ENCODE measurements at regions not wholly inside any gene's neighbourhood (a gene's known extent, or its start where the extent isn't known, plus 50 kb on each side); places are given as distances from the start of the nearest gene placed in this dataset.

DNA sequence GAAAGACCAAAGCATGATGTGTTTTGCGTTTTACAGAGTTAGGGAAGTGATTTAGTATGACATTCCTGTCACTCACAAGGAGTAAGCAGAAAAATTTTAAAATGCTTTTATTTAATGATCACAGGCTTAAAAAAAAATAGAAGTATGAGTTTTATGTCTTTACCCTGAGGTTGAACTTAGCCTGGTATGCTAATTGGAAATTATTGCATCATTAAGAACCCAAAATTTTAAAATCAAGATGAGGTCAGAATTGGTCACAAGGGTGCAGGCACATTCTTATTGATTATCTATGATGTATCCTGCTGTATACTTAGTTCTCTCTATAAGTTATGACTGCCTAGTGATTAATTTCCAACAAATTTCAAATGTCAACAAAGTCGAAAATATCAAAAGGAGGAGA is 585.6 kb upstream of the ALCAM start:
- Histone ChIP-seq H3K4me3 (replicated peaks; ENCODE audit: insufficient read depth, low read length) (no peak overlapping the region), H3K27ac (replicated peaks) (no peak overlapping the region), H3K27me3 (ENCODE audit: insufficient read depth, poor library complexity, severe bottlenecking) (no peaks in the 10 kb centered on the region)
- DNase-seq (ENCODE audit: low read depth in 1 of 2, low spot score in 1 of 2) = no peak
- no peak for TF ChIP-seq POLR2AphosphoS5 (IDR thresholded peaks at IDR 0.05; ENCODE audit: low read depth)
- no peak for TF ChIP-seq SPI1 (IDR thresholded peaks at IDR 0.05; ENCODE audit: borderline replicate concordance, low read depth)
- TF ChIP-seq, protein P1, sequence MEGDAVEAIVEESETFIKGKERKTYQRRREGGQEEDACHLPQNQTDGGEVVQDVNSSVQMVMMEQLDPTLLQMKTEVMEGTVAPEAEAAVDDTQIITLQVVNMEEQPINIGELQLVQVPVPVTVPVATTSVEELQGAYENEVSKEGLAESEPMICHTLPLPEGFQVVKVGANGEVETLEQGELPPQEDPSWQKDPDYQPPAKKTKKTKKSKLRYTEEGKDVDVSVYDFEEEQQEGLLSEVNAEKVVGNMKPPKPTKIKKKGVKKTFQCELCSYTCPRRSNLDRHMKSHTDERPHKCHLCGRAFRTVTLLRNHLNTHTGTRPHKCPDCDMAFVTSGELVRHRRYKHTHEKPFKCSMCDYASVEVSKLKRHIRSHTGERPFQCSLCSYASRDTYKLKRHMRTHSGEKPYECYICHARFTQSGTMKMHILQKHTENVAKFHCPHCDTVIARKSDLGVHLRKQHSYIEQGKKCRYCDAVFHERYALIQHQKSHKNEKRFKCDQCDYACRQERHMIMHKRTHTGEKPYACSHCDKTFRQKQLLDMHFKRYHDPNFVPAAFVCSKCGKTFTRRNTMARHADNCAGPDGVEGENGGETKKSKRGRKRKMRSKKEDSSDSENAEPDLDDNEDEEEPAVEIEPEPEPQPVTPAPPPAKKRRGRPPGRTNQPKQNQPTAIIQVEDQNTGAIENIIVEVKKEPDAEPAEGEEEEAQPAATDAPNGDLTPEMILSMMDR (IDR thresholded peaks at IDR 0.05; ENCODE audit: insufficient read depth, low read length) = no peak
- TF ChIP-seq, protein P2, sequence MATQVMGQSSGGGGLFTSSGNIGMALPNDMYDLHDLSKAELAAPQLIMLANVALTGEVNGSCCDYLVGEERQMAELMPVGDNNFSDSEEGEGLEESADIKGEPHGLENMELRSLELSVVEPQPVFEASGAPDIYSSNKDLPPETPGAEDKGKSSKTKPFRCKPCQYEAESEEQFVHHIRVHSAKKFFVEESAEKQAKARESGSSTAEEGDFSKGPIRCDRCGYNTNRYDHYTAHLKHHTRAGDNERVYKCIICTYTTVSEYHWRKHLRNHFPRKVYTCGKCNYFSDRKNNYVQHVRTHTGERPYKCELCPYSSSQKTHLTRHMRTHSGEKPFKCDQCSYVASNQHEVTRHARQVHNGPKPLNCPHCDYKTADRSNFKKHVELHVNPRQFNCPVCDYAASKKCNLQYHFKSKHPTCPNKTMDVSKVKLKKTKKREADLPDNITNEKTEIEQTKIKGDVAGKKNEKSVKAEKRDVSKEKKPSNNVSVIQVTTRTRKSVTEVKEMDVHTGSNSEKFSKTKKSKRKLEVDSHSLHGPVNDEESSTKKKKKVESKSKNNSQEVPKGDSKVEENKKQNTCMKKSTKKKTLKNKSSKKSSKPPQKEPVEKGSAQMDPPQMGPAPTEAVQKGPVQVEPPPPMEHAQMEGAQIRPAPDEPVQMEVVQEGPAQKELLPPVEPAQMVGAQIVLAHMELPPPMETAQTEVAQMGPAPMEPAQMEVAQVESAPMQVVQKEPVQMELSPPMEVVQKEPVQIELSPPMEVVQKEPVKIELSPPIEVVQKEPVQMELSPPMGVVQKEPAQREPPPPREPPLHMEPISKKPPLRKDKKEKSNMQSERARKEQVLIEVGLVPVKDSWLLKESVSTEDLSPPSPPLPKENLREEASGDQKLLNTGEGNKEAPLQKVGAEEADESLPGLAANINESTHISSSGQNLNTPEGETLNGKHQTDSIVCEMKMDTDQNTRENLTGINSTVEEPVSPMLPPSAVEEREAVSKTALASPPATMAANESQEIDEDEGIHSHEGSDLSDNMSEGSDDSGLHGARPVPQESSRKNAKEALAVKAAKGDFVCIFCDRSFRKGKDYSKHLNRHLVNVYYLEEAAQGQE (IDR thresholded peaks at IDR 0.05; ENCODE audit: insufficient replicate concordance, low read depth) = no peak

DNA sequence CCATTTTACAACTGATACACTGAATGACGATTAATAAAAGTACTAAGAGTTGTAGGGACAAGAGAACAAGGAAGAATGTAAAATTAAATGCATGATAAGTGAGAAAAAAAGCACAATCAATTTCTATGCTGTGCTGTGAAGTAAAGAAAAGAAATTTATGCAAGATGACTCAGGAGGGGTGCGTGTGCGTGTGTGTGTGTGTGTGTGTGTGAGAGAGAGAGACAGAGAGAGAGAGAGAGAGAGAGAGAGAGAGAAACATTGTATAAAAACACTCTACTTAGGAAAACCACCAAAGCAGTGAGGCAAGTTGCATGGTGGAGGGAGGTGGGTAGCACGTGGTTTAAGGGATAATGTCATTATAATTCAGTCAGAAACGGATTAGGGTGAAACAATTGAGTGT is 580.8 kb upstream of the ALCAM start:
- no peak overlapping the region for H3K4me3 ChIP-seq (replicated peaks; ENCODE audit: insufficient read depth, low read length)
- H3K27me3 ChIP-seq (ENCODE audit: insufficient read depth, poor library complexity, severe bottlenecking) = no peaks in the 10 kb centered on the region
- H3K27ac ChIP-seq (replicated peaks) = no peak overlapping the region
- TF ChIP-seq SPI1 (IDR thresholded peaks at IDR 0.05; ENCODE audit: borderline replicate concordance, low read depth) (no peak), GABPA (IDR thresholded peaks at IDR 0.05; ENCODE audit: low read depth) (no peak), POLR2AphosphoS5 (IDR thresholded peaks at IDR 0.05; ENCODE audit: low read depth) (no peak)
- TF ChIP-seq, protein P2 (IDR thresholded peaks at IDR 0.05; ENCODE audit: insufficient replicate concordance, low read depth) = no peak
- TF ChIP-seq, protein P1 (IDR thresholded peaks at IDR 0.05; ENCODE audit: insufficient read depth, low read length) = no peak
- no peak for DNase-seq (ENCODE audit: low read depth in 1 of 2, low spot score in 1 of 2)

DNA sequence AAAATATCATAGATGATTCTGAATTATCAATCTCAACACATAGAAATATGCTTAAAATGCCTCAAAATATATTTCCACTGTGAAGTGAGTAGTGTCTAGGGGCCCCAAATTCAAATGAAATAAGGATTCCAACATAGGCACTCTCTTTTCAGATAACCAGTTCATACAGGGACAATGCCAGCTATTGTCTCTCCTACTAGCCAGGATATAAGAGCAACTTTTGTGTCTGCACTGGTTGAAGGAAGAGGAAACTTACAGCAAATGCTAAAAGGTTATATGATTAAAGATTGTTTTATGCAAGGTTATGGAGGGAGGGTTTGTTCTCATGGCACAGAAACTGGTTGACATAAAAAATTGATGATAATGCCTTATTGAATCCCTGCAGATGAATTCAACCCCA is 579.4 kb upstream of the ALCAM start:
- TF ChIP-seq POLR2AphosphoS5 (IDR thresholded peaks at IDR 0.05; ENCODE audit: low read depth) (no peak), SPI1 (IDR thresholded peaks at IDR 0.05; ENCODE audit: borderline replicate concordance, low read depth) (no peak), GABPA (IDR thresholded peaks at IDR 0.05; ENCODE audit: low read depth) (no peak)
- TF ChIP-seq, protein P2 (IDR thresholded peaks at IDR 0.05; ENCODE audit: insufficient replicate concordance, low read depth) = no peak
- TF ChIP-seq, protein P1 (IDR thresholded peaks at IDR 0.05; ENCODE audit: insufficient read depth, low read length) = no peak
- no peaks in the 10 kb centered on the region for H3K27me3 ChIP-seq (ENCODE audit: insufficient read depth, poor library complexity, severe bottlenecking)
- no peak overlapping the region for H3K27ac ChIP-seq (replicated peaks)
- no peak overlapping the region for H3K4me3 ChIP-seq (replicated peaks; ENCODE audit: insufficient read depth, low read length)
- no peak for DNase-seq (ENCODE audit: low read depth in 1 of 2, low spot score in 1 of 2)

All from HL-60 (cell line).